Left lobe of liver (tissue), 2 donors: ENCODE measurements at regions not wholly inside any gene's neighbourhood (a gene's known extent, or its start where the extent isn't known, plus 50 kb on each side); places are given as distances from the start of the nearest gene placed in this dataset.

Experiments used
- ATAC-seq: fragments of 200-7000 bp; cut with Tn5 transposase; one replicate; pipeline ENCODE4 v1.9.1; 2020; ENCODE audit warnings: mild to moderate bottlenecking, moderate library complexity
- DNase-seq: peaks from one replicate; pipeline ENCODE4 v3.0.0-alpha.2; 2020; ENCODE audit warnings: low spot score
- donor health status: DM: no; HTN: no; CAD: no; lungs with moderate emphysema.
- donor health status: DM: no; HTN: yes; CAD: no.

GRCh38 chr15:91603384-91604080 is 250.0 kb upstream of the SLCO3A1 start:
- ATAC-seq: no peak
- DNase-seq: no peak

GRCh38 chr15:91604122-91604521 is 249.4 kb upstream of the SLCO3A1 start:
- DNase-seq (no peak), ATAC-seq (no peak)

DNA sequence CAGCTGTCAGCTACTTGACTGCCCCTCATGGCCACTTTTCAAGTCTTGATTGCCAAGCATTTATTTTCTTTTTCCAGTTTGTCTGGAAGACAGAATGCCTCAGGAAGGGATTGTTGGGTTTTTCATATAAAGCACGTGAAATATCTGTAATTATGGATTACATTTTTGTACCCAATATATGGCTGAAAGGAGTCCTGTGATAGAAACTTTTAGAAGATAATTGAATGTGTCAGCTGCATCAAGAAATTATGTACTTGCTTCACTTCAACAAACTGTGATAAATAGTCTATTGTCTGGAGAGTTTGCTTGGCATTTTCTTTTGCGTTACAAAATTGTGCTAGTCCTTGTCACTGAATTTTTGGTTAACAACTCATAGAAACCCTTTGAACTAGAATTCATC is 247.9 kb upstream of the SLCO3A1 start:
- ATAC-seq: no peak
- no peak for DNase-seq

DNA sequence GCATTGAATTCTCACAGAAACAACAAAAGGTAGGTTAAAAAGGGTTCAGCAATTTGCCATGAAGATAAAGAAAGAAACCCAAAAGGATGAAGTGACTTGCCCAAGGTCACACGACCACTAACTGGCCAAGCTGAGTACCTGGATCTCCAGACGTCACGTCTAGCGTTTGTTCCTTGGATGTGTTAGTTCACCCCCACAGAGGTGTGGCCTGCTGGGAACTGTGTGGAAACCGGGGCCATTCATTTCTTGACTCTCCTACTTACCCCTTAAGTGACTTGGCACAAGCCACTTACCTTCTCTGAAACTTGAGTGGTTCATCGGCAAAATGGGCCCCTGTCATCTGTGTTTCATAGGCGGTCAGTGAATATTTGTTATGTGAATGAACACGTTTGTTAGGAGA is 244.3 kb upstream of the SLCO3A1 start:
- ATAC-seq: no peak
- no peak for DNase-seq

- ATAC-seq: no peak
- no peak for DNase-seq
Observed at GRCh38 chr15:91609966-91610365, 243.5 kb upstream of the SLCO3A1 start.

- DNase-seq (peak; percentile 89), ATAC-seq (peak; percentile 97)
Observed at GRCh38 chr15:91611561-91612323, 241.8 kb upstream of the SLCO3A1 start.

- ATAC-seq: no peak
- DNase-seq: no peak
Observed at GRCh38 chr15:91620229-91620628, 233.3 kb upstream of the SLCO3A1 start.

DNA sequence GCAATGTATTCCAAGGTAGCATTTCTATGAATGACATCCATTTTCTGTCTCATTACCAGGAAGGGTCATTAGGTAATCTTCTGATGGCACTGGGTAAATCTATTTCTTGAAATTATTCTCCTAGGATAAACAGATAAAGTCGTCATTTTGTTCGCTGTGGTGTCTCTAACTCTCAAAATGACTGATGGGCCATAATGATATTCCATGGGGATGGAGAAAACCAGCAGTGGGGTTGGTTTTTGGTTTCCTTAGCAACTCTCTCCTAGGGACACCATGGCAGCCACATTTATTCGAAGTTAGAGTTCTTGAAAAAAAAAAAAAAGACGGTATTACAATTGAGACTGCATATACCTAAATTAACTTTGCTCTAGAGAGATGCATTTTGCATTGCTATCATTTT is 231.3 kb upstream of the SLCO3A1 start:
- no peak for ATAC-seq

DNA sequence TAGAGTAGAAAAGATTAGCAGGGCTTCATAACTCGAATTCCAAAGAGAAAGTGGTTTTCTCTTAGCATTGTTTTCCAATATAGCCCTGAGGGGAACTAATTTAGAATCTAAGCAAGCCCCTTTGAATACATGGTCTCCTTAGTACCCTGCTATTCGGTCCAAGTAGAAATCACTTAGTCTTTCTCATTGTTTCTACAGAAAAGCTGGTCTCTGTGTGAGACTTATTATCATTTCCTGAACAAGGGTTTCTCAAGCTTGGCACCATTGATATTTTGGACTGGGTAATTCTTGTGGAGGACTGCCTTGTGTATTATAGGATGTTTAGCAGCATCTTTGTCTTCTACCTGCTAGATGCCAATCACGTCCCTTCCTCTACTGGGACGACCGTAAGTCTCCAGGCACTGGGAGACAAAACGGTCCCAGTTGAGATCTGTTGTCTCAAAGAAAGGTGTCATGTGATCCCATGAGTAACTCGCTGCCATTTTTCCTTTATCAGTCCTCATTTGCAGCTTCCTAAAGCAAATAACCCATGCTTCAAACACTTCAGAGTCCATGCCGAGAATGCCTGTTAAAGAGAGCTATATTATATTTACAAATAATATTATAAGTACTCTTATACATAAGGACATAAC is 230.7 kb upstream of the SLCO3A1 start:
- ATAC-seq: no peak
- no peak for DNase-seq

More for the DNA sequence above, 231.3 kb upstream of the SLCO3A1 start:
- no peak for DNase-seq

GRCh38 chr15:91624353-91624968 is 229.0 kb upstream of the SLCO3A1 start:
- no peak for ATAC-seq
- no peak for DNase-seq

- no peak for DNase-seq
- no peak for ATAC-seq
Observed at GRCh38 chr15:91625506-91625905, 228.0 kb upstream of the SLCO3A1 start.

GRCh38 chr15:91627473-91628278 is 225.8 kb upstream of the SLCO3A1 start:
- DNase-seq (peak; percentile 76), ATAC-seq (peak; percentile 90)

GRCh38 chr15:91630090-91630489 is 223.4 kb upstream of the SLCO3A1 start:
- no peak for ATAC-seq
- DNase-seq: no peak

DNA sequence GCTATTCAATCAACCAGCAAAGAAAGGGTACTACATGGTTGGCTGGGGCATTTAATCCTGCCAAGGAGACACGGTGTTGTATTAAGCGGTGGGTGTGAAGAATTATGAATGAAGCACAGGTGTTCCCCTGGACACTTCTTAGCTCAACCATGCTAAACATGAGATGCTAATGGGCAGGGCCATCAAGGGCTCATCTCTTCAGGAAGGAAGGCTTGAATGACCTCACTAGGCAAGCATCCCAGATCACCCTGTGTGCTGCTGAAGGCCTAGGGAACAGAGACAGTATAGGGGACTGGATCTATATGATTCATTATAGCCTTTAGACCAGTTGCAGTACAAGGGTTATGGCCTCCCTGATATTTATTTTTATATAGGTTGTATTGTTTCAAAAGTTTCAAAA is 221.3 kb upstream of the SLCO3A1 start:
- ATAC-seq: no peak
- DNase-seq: no peak

GRCh38 chr15:91632981-91633380 is 220.5 kb upstream of the SLCO3A1 start:
- ATAC-seq (no peak), DNase-seq (no peak)

DNA sequence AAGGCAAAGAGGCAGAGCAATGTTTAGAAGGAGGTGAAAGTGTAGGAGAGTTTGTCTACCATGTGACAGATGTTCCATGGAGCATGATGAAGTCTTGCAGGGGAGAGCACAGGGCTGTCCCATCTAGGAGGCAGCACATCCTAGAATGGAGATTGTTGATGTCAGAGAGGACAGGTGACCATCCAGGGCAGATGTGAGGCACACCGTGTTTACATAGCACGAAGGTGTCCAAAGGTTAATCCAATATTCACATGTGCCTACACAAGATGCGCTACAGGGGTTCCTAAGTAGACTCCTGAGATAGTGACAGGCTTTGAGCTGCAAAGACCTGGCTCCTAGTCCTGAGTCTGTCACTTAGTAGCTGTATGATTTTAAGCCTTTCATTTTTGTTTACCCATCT is 219.3 kb upstream of the SLCO3A1 start:
- peak; percentile 36 for ATAC-seq
- no peak for DNase-seq

DNA sequence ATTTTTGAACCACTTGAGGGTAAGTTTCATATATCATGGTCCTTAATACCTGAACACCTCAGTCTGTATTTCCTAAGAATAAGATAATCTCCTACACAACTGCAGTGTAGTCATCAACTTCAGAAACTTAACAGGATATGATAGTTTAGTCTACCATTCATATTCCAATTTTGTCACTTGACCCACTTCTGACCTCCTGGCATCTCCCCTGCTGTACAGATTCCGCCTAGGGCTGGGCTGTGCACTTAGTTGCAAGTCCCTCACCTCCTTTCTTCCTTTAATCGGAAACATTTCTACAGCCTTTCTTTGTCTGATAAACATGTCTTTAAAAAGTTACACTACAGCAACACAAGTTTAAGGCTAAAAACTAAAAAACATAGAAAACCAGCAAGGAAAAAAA is 218.4 kb upstream of the SLCO3A1 start:
- ATAC-seq (no peak), DNase-seq (no peak)

DNA sequence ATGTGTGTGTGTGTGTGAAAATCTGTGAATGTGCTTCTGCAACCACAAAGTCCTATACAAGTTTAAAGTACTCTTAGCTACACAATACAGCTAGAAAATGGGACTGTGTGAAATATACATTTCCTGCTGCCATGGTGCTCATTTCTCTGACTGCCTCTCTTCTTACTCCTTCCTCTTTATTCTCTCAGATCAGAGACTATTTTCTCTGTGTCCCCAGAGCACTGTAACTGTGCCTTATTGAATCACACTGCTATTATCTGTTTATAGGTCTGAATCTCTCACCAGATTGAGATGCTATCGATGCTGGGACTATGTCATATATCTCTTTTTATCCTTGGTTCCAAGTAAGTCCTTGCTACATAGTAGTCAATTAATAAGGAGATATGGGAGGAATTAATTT is 217.9 kb upstream of the SLCO3A1 start:
- ATAC-seq (no peak), DNase-seq (no peak)

DNA sequence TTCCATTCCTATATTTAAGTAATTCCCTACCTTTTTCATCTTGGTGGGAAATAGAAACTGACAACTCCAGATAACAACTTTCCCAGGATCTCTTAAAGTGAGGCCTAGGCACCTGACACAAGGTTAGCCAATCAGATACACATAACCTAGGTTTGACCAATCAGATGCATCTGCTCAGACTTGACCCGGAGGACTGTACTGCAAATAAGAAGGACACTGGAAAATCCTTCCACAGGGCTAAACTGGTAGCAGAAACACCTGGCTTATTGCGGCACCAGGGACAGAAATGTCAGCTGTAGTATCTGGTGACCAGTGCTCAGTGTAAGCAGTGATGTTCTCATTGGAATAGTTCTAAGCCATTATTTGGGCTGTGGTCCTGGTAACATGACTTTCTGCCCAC is 204.5 kb upstream of the SLCO3A1 start:
- no peak for ATAC-seq
- no peak for DNase-seq

DNA sequence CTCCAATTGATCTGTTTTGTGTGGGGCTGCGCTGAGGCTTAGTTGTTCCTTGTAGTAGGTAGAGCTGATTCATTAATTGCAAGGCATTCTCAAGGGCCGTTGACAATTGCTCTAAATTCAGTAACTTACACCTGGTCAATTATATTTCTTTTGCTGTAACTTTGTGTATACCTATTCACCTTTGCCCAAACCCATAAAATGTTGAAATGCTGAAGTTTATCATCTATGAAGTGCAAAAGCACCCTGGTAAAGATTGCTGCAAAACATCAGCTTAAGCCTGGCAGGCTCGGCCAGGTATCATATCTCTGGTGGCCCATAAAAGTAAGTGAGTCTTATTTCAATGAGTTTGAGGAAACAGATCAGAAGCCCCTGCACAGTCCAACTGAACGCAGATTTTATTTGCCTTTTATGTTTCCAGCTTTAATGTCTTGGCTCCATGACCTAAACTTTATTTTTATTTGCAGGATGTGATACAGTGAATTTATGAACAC is 203.6 kb upstream of the SLCO3A1 start:
- DNase-seq: no peak

GRCh38 chr15:91651251-91651650 is 202.3 kb upstream of the SLCO3A1 start:
- DNase-seq (no peak), ATAC-seq (no peak)

More for the DNA sequence above, 203.6 kb upstream of the SLCO3A1 start:
- ATAC-seq: no peak
